H1 (cell line): ENCODE measurements at regions not wholly inside any gene's neighbourhood (a gene's known extent, or its start where the extent isn't known, plus 50 kb on each side); places are given as distances from the start of the nearest gene placed in this dataset.
A peak's percentile ranks its signal among the peaks of the same experiment; 100 is the strongest.

ENCODE experiments used
- CTCF ChIA-PET: fragments of 300-600 bp; sonication (Branson Sonifier 250); formaldehyde crosslinking; loops from one replicate; lab custom pipeline; 2021; ENCODE audit not compliant: partially characterized antibody; lab: Charles Lee
- POLR2A ChIA-PET: fragments of 300-600 bp; sonication (Branson Sonifier 250); formaldehyde crosslinking; loops from one replicate; lab custom pipeline; 2021; ENCODE audit warnings: inconsistent platforms; ENCODE audit not compliant: partially characterized antibody; lab: Charles Lee
- DNase-seq, 2 experiments: peaks; one replicate each; pipeline versions ENCODE4 v3.0.0 to v3.0.0-alpha.2; 2010 to 2022; ENCODE audit warnings: low spot score in 2 of 2, low read depth in 1 of 2, mixed read lengths in 1 of 2
- FAIRE-seq: peaks from 2 replicates; lab custom pipeline; 2011; peaks lifted over from hg19 to GRCh38; lab: Jason Lieb, UNC
- H2AFZ ChIP-seq: 2 replicates; pipeline ENCODE4 v1.8.1; 2012; ENCODE audit warnings: low read length, inconsistent platforms
- H2AK5ac ChIP-seq: 2 replicates; pipeline ENCODE4 v1.6.1; 2013; ENCODE audit warnings: low read depth, low read length
- H2BK120ac ChIP-seq: replicated peaks from 2 replicates; pipeline ENCODE3; 2013; ENCODE audit warnings: low read depth, low read length, inconsistent platforms
- H2BK12ac ChIP-seq: 2 replicates; pipeline ENCODE4 v1.6.1; 2013; ENCODE audit warnings: low read depth, low read length
- H2BK15ac ChIP-seq: 2 replicates; pipeline ENCODE4 v1.6.1; 2013; ENCODE audit warnings: low read length
- H2BK20ac ChIP-seq: 2 replicates; pipeline ENCODE4 v1.6.1; 2013; ENCODE audit warnings: low read length
- H2BK5ac ChIP-seq: 2 replicates; pipeline ENCODE4 v1.6.1; 2013; ENCODE audit warnings: low read depth, low read length
- H3K14ac ChIP-seq: 2 replicates; pipeline ENCODE4 v1.6.1; 2013; ENCODE audit warnings: inconsistent platforms; ENCODE audit not compliant: insufficient read length
- H3K18ac ChIP-seq: 2 replicates; pipeline ENCODE4 v1.6.1; 2013; ENCODE audit warnings: low read length; ENCODE audit errors: extremely low read depth
- H3K23ac ChIP-seq: 2 replicates; pipeline ENCODE4 v1.6.1; 2013; ENCODE audit warnings: inconsistent platforms; ENCODE audit not compliant: insufficient read length
- H3K23me2 ChIP-seq: 2 replicates; pipeline ENCODE4 v1.6.1; 2013; ENCODE audit warnings: low read depth, low read length
- H3K27ac ChIP-seq: 2 replicates; pipeline ENCODE4 v1.6.1; 2011; ENCODE audit warnings: low read depth, low read length, inconsistent platforms
- H3K27me3 ChIP-seq, 4 experiments: replicated peaks in 1 of 4; 1 replicate in 1 of 4; 2 replicates in 3 of 4; pipeline versions ENCODE4 v1.6.1 to v1.8.1; 2011 to 2013; ENCODE audit warnings: low read length in 3 of 4, mild to moderate bottlenecking in 3 of 4, inconsistent platforms in 2 of 4, mixed read lengths in 2 of 4, moderate library complexity in 1 of 4; ENCODE audit not compliant: control insufficient read depth in 3 of 4, insufficient read depth in 3 of 4; ENCODE audit errors: extremely low read depth in 1 of 4
- H3K36me3 ChIP-seq, 4 experiments: 2 replicates each; pipeline versions ENCODE4 v1.6.1 to v1.8.1; 2011 to 2013; ENCODE audit warnings: mild to moderate bottlenecking in 4 of 4, low read length in 3 of 4, moderate library complexity in 2 of 4, control low read depth in 1 of 4, inconsistent platforms in 1 of 4; ENCODE audit not compliant: insufficient read depth in 4 of 4, control insufficient read depth in 2 of 4
- H3K4ac ChIP-seq: replicated peaks from 2 replicates; pipeline ENCODE3; 2013; ENCODE audit warnings: low read length, low read depth, mixed read lengths, inconsistent platforms; ENCODE audit not compliant: insufficient read length
- H3K4me1 ChIP-seq, 4 experiments: replicated peaks in 1 of 4; 1 replicate in 1 of 4; 2 replicates in 3 of 4; pipeline versions ENCODE4 v1.6.1 to v1.8.1; 2011 to 2013; ENCODE audit warnings: low read length in 3 of 4, inconsistent platforms in 2 of 4, mixed read lengths in 1 of 4; ENCODE audit not compliant: insufficient read depth in 4 of 4, control insufficient read depth in 3 of 4
- H3K4me2 ChIP-seq, 2 experiments: 2 replicates each; pipeline versions ENCODE4 v1.6.1 to v1.8.1; 2011 to 2013; ENCODE audit warnings: low read depth in 2 of 2, low read length in 2 of 2, control low read depth in 1 of 2, inconsistent platforms in 1 of 2, mild to moderate bottlenecking in 1 of 2; ENCODE audit not compliant: insufficient read depth in 1 of 2
- H3K4me3 ChIP-seq, 4 experiments: fragments of 200-600, 300-600 bp in 1 of 4; sonication (generic), shearing (Covaris generic), sonication (Bioruptor Twin) in 1 of 4; 2 replicates each; pipeline versions ENCODE4 v1.5.1 to v1.8.1; 2011 to 2016; ENCODE audit warnings: low read length in 4 of 4, low read depth in 3 of 4, control low read depth in 2 of 4, inconsistent platforms in 2 of 4, mild to moderate bottlenecking in 2 of 4, mixed read lengths in 1 of 4, moderate library complexity in 1 of 4; ENCODE audit not compliant: insufficient read depth in 2 of 4; ENCODE audit errors: extremely low read depth in 1 of 4
- H3K56ac ChIP-seq: replicated peaks from 2 replicates; pipeline ENCODE3; 2013; ENCODE audit warnings: low read depth, mild to moderate bottlenecking, mixed read lengths, low read length, inconsistent platforms; ENCODE audit not compliant: insufficient read length
- H3K79me1 ChIP-seq: 2 replicates; pipeline ENCODE4 v1.6.1; 2013; ENCODE audit warnings: low read depth, low read length, control low read depth
- H3K79me2 ChIP-seq, 2 experiments: 2 replicates each; pipeline versions ENCODE4 v1.6.1 to v1.8.1; 2012 to 2013; ENCODE audit warnings: low read length in 2 of 2, mild to moderate bottlenecking in 2 of 2, inconsistent platforms in 1 of 2; ENCODE audit not compliant: insufficient read depth in 2 of 2, control insufficient read depth in 1 of 2
- H3K9ac ChIP-seq, 4 experiments: replicated peaks in 1 of 4; 1 replicate in 1 of 4; 2 replicates in 3 of 4; pipeline versions ENCODE4 v1.6.1 to v1.8.1; 2011 to 2013; ENCODE audit warnings: low read depth in 3 of 4, low read length in 3 of 4, control low read depth in 2 of 4, mild to moderate bottlenecking in 2 of 4, moderate library complexity in 2 of 4, inconsistent platforms in 1 of 4; ENCODE audit errors: extremely low read depth in 1 of 4
- H3K9me3 ChIP-seq, 2 experiments: 2 replicates each; pipeline versions ENCODE4 v1.6.1 to v1.8.1; 2012 to 2013; ENCODE audit warnings: mild to moderate bottlenecking in 2 of 2, moderate library complexity in 2 of 2, control low read depth in 1 of 2, inconsistent platforms in 1 of 2, low read depth in 1 of 2, low read length in 1 of 2, mixed read lengths in 1 of 2; ENCODE audit not compliant: insufficient read depth in 2 of 2
- H4K20me1 ChIP-seq, 2 experiments: replicated peaks in 1 of 2; 2 replicates each; pipeline versions ENCODE3 to v1.8.1; 2011 to 2013; ENCODE audit warnings: inconsistent platforms in 2 of 2, low read length in 2 of 2, mild to moderate bottlenecking in 1 of 2; ENCODE audit not compliant: insufficient read depth in 2 of 2, control insufficient read depth in 1 of 2
- H4K5ac ChIP-seq: 2 replicates; pipeline ENCODE4 v1.6.1; 2013; ENCODE audit warnings: low read length, low read depth, mixed read lengths, inconsistent platforms; ENCODE audit not compliant: insufficient read length
- H4K8ac ChIP-seq: 2 replicates; pipeline ENCODE4 v1.8.0; 2013; ENCODE audit warnings: mild to moderate bottlenecking, moderate library complexity, low read length, inconsistent platforms; ENCODE audit not compliant: insufficient read depth; ENCODE audit errors: extremely low read depth
- H4K91ac ChIP-seq: replicated peaks from 2 replicates; pipeline ENCODE3; 2013; ENCODE audit warnings: low read length, mixed read lengths, inconsistent platforms; ENCODE audit not compliant: insufficient read length
- HDAC2 ChIP-seq, 2 experiments: fragments of 300-600 bp in 1 of 2; sonication (generic) in 1 of 2; IDR thresholded peaks; 2 replicates each; pipeline ENCODE4 v1.6.1; 2011 to 2012; ENCODE audit warnings: low read depth in 2 of 2, low read length in 2 of 2, mild to moderate bottlenecking in 2 of 2, moderate library complexity in 2 of 2, borderline replicate concordance in 1 of 2, inconsistent platforms in 1 of 2
- YY1 ChIP-seq: IDR thresholded peaks from 2 replicates; pipeline ENCODE4 v1.6.1; 2011; ENCODE audit warnings: low read depth, mild to moderate bottlenecking, low read length
- WGBS, 2 experiments: shearing (Covaris generic) in 1 of 2; methylation state at CpG; one replicate each; pipeline versions ENCODE4 v1.1.6 to v1.1.7; 2013 to 2015; ENCODE audit warnings: low lambda C conversion rate in 2 of 2, mixed read lengths in 2 of 2, inconsistent platforms in 1 of 2, low coverage in 1 of 2, missing lambda C conversion rate in 1 of 2; ENCODE audit not compliant: insufficient replicate concordance in 2 of 2, insufficient coverage in 1 of 2, insufficient read length in 1 of 2; ENCODE audit errors: extremely low coverage in 1 of 2, missing lambda C conversion rate in 1 of 2; 5-methylcytosine and 5-hydroxymethylcytosine counted together

DNA sequence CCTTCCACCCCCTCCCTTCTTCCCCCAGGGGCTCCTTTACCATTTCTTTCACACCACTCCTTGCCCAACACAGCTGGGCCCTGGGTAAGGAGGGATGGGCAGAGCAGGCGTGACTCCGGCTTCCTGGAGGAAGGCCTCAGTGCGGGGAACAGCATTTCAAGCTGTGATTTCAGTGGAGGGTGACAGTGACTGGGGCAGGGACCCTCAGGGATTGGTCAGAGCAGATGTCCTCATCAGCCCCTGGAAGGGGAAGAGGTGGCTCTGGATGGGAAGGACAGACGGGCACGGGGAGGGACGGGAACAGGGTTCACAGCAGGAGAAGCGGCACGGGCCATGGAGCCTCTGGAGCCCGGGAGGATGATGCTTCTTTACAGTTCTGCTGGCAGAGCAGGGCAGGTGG lies 130.8 kb upstream of the TWIST2 start:
- no peak for TF ChIP-seq YY1
- TF ChIP-seq HDAC2 (IDR thresholded peaks at IDR 0.05; ENCODE audit: borderline replicate concordance in 1 of 2, low read depth in 2 of 2, low read length in 2 of 2), result no peak
- H2AK5ac ChIP-seq, result no peak overlapping the region
- no peaks in the 10 kb centered on the region for H3K27me3 ChIP-seq
- no peak overlapping the region for H2BK15ac ChIP-seq
- no peak overlapping the region for H3K23ac ChIP-seq
- no peak overlapping the region for H3K9ac ChIP-seq
- no peak overlapping the region for H3K14ac ChIP-seq
- H3K27ac ChIP-seq, result no peak overlapping the region
- WGBS, 2 experiments, result 86% methylated on average over 9 of the region's 9 CpGs; no CpG with 5 or more reads in 1 of the 2 experiments
- ChIA-PET POLR2A (no interaction called here), CTCF (no interaction called here)
- peak overlapping the region; percentile 48; the same call in 1 of the 2 replicates for H2AFZ ChIP-seq
- H2BK20ac ChIP-seq, result no peak overlapping the region
- H4K5ac ChIP-seq, result no peak overlapping the region
- peaks cover 0 to 8% (median 1%) of the 10 kb centered on the region in 4 experiments; a peak in 3 of 7 replicates for H3K4me1 ChIP-seq
- H3K4me2 ChIP-seq, result peak overlapping the region in 1 of 2 experiments; percentile 6; a peak in 1 of 4 replicates
- no peak overlapping the region for H2BK12ac ChIP-seq
- H3K9me3 ChIP-seq, result no peaks in the 10 kb centered on the region
- H2BK120ac ChIP-seq, result no peak overlapping the region
- H3K36me3 ChIP-seq, result no peaks in the 10 kb centered on the region
- H4K91ac ChIP-seq, result no peak overlapping the region
- H3K23me2 ChIP-seq, result peaks cover 10% of the 10 kb centered on the region; the same call in 1 of the 2 replicates
- H2BK5ac ChIP-seq, result no peak overlapping the region
- H3K79me2 ChIP-seq, result no peaks in the 10 kb centered on the region
- H3K18ac ChIP-seq, result no peak overlapping the region
- H3K79me1 ChIP-seq, result peaks cover 2% of the 10 kb centered on the region; the same call in 1 of the 2 replicates
- H4K8ac ChIP-seq, result no peak overlapping the region
- FAIRE-seq (no peak), DNase-seq (no peak)
- no peak overlapping the region for H3K4ac ChIP-seq
- peaks cover 0 to 9% of the 10 kb centered on the region in 2 experiments for H4K20me1 ChIP-seq
- no peak overlapping the region for H3K56ac ChIP-seq
- no peak overlapping the region for H3K4me3 ChIP-seq
